Activated gamma-delta T cell treated with anti-CD3 and anti-CD28 coated beads, Interleukin-2, amount 50 U/mL, for 16 hours (primary cell): ENCODE measurements at regions not wholly inside any gene's neighbourhood (a gene's known extent, or its start where the extent isn't known, plus 50 kb on each side); places are given as distances from the start of the nearest gene placed in this dataset.
A peak's percentile ranks its signal among the peaks of the same experiment; 100 is the strongest.

Experiments
- DNase-seq: peaks from one replicate; pipeline ENCODE4 v3.0.0-alpha.2; 2020; ENCODE audit warnings: low read depth

- DNase-seq = no peak
These were observed 222.6 kb downstream of the PRDM2 start for GRCh38 chr1:13922466-13923110.

GRCh38 chr1:13926556-13926955, 226.6 kb downstream of the PRDM2 start:
- DNase-seq = no peak

GRCh38 chr1:13927736-13928135, 227.7 kb downstream of the PRDM2 start:
- no peak for DNase-seq

- DNase-seq = no peak
These were observed 229.3 kb downstream of the PRDM2 start for GRCh38 chr1:13929313-13929712.

GRCh38 chr1:13930151-13930550, 230.2 kb downstream of the PRDM2 start:
- no peak for DNase-seq

GRCh38 chr1:13931226-13931625, 231.2 kb downstream of the PRDM2 start:
- DNase-seq = no peak

GRCh38 chr1:13935336-13935735, 235.3 kb downstream of the PRDM2 start:
- DNase-seq = no peak

GRCh38 chr1:13941315-13941714, 241.3 kb downstream of the PRDM2 start:
- DNase-seq = no peak

- DNase-seq = no peak
These were observed 243.1 kb downstream of the PRDM2 start for GRCh38 chr1:13943055-13943454.

- DNase-seq = no peak
These were observed 245.9 kb downstream of the PRDM2 start for GRCh38 chr1:13945856-13946255.

GRCh38 chr1:13947658-13948057, 247.7 kb downstream of the PRDM2 start:
- no peak for DNase-seq

GRCh38 chr1:13948396-13948795, 248.4 kb downstream of the PRDM2 start:
- DNase-seq = no peak

- DNase-seq = no peak
These were observed 249.0 kb downstream of the PRDM2 start for GRCh38 chr1:13948888-13949391.

- DNase-seq = no peak
These were observed 249.6 kb downstream of the PRDM2 start for GRCh38 chr1:13949546-13949945.

GRCh38 chr1:13950637-13951036, 250.6 kb downstream of the PRDM2 start:
- DNase-seq = no peak

- DNase-seq = no peak
These were observed 252.1 kb downstream of the PRDM2 start for GRCh38 chr1:13951793-13952751.

GRCh38 chr1:13952985-13953384, 253.0 kb downstream of the PRDM2 start:
- no peak for DNase-seq

GRCh38 chr1:13956393-13956792, 256.4 kb downstream of the PRDM2 start:
- DNase-seq = no peak

- DNase-seq = peak; percentile 48
These were observed 260.5 kb downstream of the PRDM2 start for GRCh38 chr1:13960375-13960987.

GRCh38 chr1:13964768-13965167, 264.8 kb downstream of the PRDM2 start:
- DNase-seq = no peak

- DNase-seq = no peak
These were observed 265.9 kb downstream of the PRDM2 start for GRCh38 chr1:13965770-13966398.

- DNase-seq = no peak
These were observed 267.7 kb downstream of the PRDM2 start for GRCh38 chr1:13967707-13968106.
